ENCODE measurements at regions not wholly inside any gene's neighbourhood (a gene's known extent, or its start where the extent isn't known, plus 50 kb on each side); places are given as distances from the start of the nearest gene placed in this dataset.
"Not testable (repeated sequence)": the region's sequence is repeated elsewhere in the genome, so short reads cannot be mapped to it uniquely, and the experiment has no call there.

- peaks cover 3% of the 10 kb centered on the region for H3K4me1 ChIP-seq (ENCODE audit: control insufficient read depth, low read depth, low read length)
- H3K27me3 ChIP-seq (ENCODE audit: control insufficient read depth, insufficient read depth, low read length): no peaks in the 10 kb centered on the region
- no peak overlapping the region for H3K9ac ChIP-seq (ENCODE audit: low read length)
- no peak overlapping the region for H3K27ac ChIP-seq (ENCODE audit: low read length)
- no peak overlapping the region for H3K4me3 ChIP-seq (ENCODE audit: low read length)
- no peaks in the 10 kb centered on the region for H3K36me3 ChIP-seq (ENCODE audit: control insufficient read depth, low read depth, low read length)
- peaks cover 10% of the 10 kb centered on the region for H3K9me3 ChIP-seq (ENCODE audit: control insufficient read depth, low read depth, low read length)
Measured at GRCh38 chr3:72079369-72079872, 294.5 kb upstream of the PROK2 start.

GRCh38 chr3:72078676-72079368 is 293.9 kb upstream of the PROK2 start:
- H3K4me1 ChIP-seq (ENCODE audit: control insufficient read depth, low read depth, low read length): peaks cover 3% of the 10 kb centered on the region
- H3K9ac ChIP-seq (ENCODE audit: low read length): no peak overlapping the region
- no peaks in the 10 kb centered on the region for H3K27me3 ChIP-seq (ENCODE audit: control insufficient read depth, insufficient read depth, low read length)

GRCh38 chr3:72077473-72078259 is 292.7 kb upstream of the PROK2 start:
- H3K4me1 ChIP-seq (ENCODE audit: control insufficient read depth, low read depth, low read length): peaks cover 3% of the 10 kb centered on the region
- H3K36me3 ChIP-seq (ENCODE audit: control insufficient read depth, low read depth, low read length): no peaks in the 10 kb centered on the region
- no peak overlapping the region for H3K9ac ChIP-seq (ENCODE audit: low read length)
- H3K4me3 ChIP-seq (ENCODE audit: low read length): no peak overlapping the region
- H3K9me3 ChIP-seq (ENCODE audit: control insufficient read depth, low read depth, low read length): peaks cover 10% of the 10 kb centered on the region
- no peaks in the 10 kb centered on the region for H3K27me3 ChIP-seq (ENCODE audit: control insufficient read depth, insufficient read depth, low read length)
- H3K27ac ChIP-seq (ENCODE audit: low read length): no peak overlapping the region

More at GRCh38 chr3:72078676-72079368, 293.9 kb upstream of the PROK2 start:
- Histone ChIP-seq H3K4me3 (ENCODE audit: low read length) (no peak overlapping the region), H3K36me3 (ENCODE audit: control insufficient read depth, low read depth, low read length) (no peaks in the 10 kb centered on the region), H3K27ac (ENCODE audit: low read length) (no peak overlapping the region), H3K9me3 (ENCODE audit: control insufficient read depth, low read depth, low read length) (peaks cover 10% of the 10 kb centered on the region)

- not testable (repeated sequence) for H3K36me3 ChIP-seq (ENCODE audit: control insufficient read depth, low read depth, low read length); H3K9me3 ChIP-seq (ENCODE audit: control insufficient read depth, low read depth, low read length); H3K4me3 ChIP-seq (ENCODE audit: low read length); H3K27me3 ChIP-seq (ENCODE audit: control insufficient read depth, insufficient read depth, low read length); H3K4me1 ChIP-seq (ENCODE audit: control insufficient read depth, low read depth, low read length); H3K27ac ChIP-seq (ENCODE audit: low read length); H3K9ac ChIP-seq (ENCODE audit: low read length)
Measured at GRCh38 chr3:72075848-72076247, 290.9 kb upstream of the PROK2 start.

- H3K27ac ChIP-seq (ENCODE audit: low read length): no peak overlapping the region
- no peaks in the 10 kb centered on the region for H3K36me3 ChIP-seq (ENCODE audit: control insufficient read depth, low read depth, low read length)
- H3K9me3 ChIP-seq (ENCODE audit: control insufficient read depth, low read depth, low read length): peaks cover 10% of the 10 kb centered on the region
- no peaks in the 10 kb centered on the region for H3K27me3 ChIP-seq (ENCODE audit: control insufficient read depth, insufficient read depth, low read length)
- H3K4me3 ChIP-seq (ENCODE audit: low read length): no peak overlapping the region
- H3K4me1 ChIP-seq (ENCODE audit: control insufficient read depth, low read depth, low read length): no peaks in the 10 kb centered on the region
- no peak overlapping the region for H3K9ac ChIP-seq (ENCODE audit: low read length)
Measured at GRCh38 chr3:72071624-72072023, 286.7 kb upstream of the PROK2 start.

GRCh38 chr3:72070005-72070404 is 285.1 kb upstream of the PROK2 start:
- Histone ChIP-seq H3K9ac (ENCODE audit: low read length) (no peak overlapping the region), H3K27ac (ENCODE audit: low read length) (no peak overlapping the region), H3K36me3 (ENCODE audit: control insufficient read depth, low read depth, low read length) (no peaks in the 10 kb centered on the region), H3K4me1 (ENCODE audit: control insufficient read depth, low read depth, low read length) (no peaks in the 10 kb centered on the region), H3K9me3 (ENCODE audit: control insufficient read depth, low read depth, low read length) (peaks cover under 1% of the 10 kb centered on the region), H3K27me3 (ENCODE audit: control insufficient read depth, insufficient read depth, low read length) (no peaks in the 10 kb centered on the region), H3K4me3 (ENCODE audit: low read length) (no peak overlapping the region)

GRCh38 chr3:72069543-72069942 is 284.6 kb upstream of the PROK2 start:
- Histone ChIP-seq H3K9ac (ENCODE audit: low read length) (no peak overlapping the region), H3K4me3 (ENCODE audit: low read length) (no peak overlapping the region), H3K36me3 (ENCODE audit: control insufficient read depth, low read depth, low read length) (no peaks in the 10 kb centered on the region), H3K27me3 (ENCODE audit: control insufficient read depth, insufficient read depth, low read length) (no peaks in the 10 kb centered on the region), H3K9me3 (ENCODE audit: control insufficient read depth, low read depth, low read length) (no peaks in the 10 kb centered on the region), H3K4me1 (ENCODE audit: control insufficient read depth, low read depth, low read length) (no peaks in the 10 kb centered on the region), H3K27ac (ENCODE audit: low read length) (no peak overlapping the region)

- no peaks in the 10 kb centered on the region for H3K27me3 ChIP-seq (ENCODE audit: control insufficient read depth, insufficient read depth, low read length)
- H3K4me3 ChIP-seq (ENCODE audit: low read length): no peak overlapping the region
- H3K4me1 ChIP-seq (ENCODE audit: control insufficient read depth, low read depth, low read length): no peaks in the 10 kb centered on the region
- no peak overlapping the region for H3K27ac ChIP-seq (ENCODE audit: low read length)
- H3K36me3 ChIP-seq (ENCODE audit: control insufficient read depth, low read depth, low read length): no peaks in the 10 kb centered on the region
- no peaks in the 10 kb centered on the region for H3K9me3 ChIP-seq (ENCODE audit: control insufficient read depth, low read depth, low read length)
- no peak overlapping the region for H3K9ac ChIP-seq (ENCODE audit: low read length)
Measured at GRCh38 chr3:72068621-72069020, 283.7 kb upstream of the PROK2 start.

- no peaks in the 10 kb centered on the region for H3K4me1 ChIP-seq (ENCODE audit: control insufficient read depth, low read depth, low read length)
- H3K36me3 ChIP-seq (ENCODE audit: control insufficient read depth, low read depth, low read length): no peaks in the 10 kb centered on the region
- H3K9ac ChIP-seq (ENCODE audit: low read length): no peak overlapping the region
- no peak overlapping the region for H3K27ac ChIP-seq (ENCODE audit: low read length)
- H3K4me3 ChIP-seq (ENCODE audit: low read length): no peak overlapping the region
- no peaks in the 10 kb centered on the region for H3K27me3 ChIP-seq (ENCODE audit: control insufficient read depth, insufficient read depth, low read length)
- H3K9me3 ChIP-seq (ENCODE audit: control insufficient read depth, low read depth, low read length): no peaks in the 10 kb centered on the region
Measured at GRCh38 chr3:72067721-72068120, 282.8 kb upstream of the PROK2 start.

- no peaks in the 10 kb centered on the region for H3K27me3 ChIP-seq (ENCODE audit: control insufficient read depth, insufficient read depth, low read length)
- no peak overlapping the region for H3K9ac ChIP-seq (ENCODE audit: low read length)
- no peaks in the 10 kb centered on the region for H3K9me3 ChIP-seq (ENCODE audit: control insufficient read depth, low read depth, low read length)
- H3K4me3 ChIP-seq (ENCODE audit: low read length): no peak overlapping the region
- H3K27ac ChIP-seq (ENCODE audit: low read length): no peak overlapping the region
- no peaks in the 10 kb centered on the region for H3K36me3 ChIP-seq (ENCODE audit: control insufficient read depth, low read depth, low read length)
- H3K4me1 ChIP-seq (ENCODE audit: control insufficient read depth, low read depth, low read length): no peaks in the 10 kb centered on the region
Measured at GRCh38 chr3:72065872-72066641, 281.1 kb upstream of the PROK2 start.

GRCh38 chr3:72065236-72065635 is 280.3 kb upstream of the PROK2 start:
- Histone ChIP-seq H3K27me3 (ENCODE audit: control insufficient read depth, insufficient read depth, low read length) (no peaks in the 10 kb centered on the region), H3K9me3 (ENCODE audit: control insufficient read depth, low read depth, low read length) (no peaks in the 10 kb centered on the region), H3K9ac (ENCODE audit: low read length) (no peak overlapping the region), H3K4me3 (ENCODE audit: low read length) (no peak overlapping the region), H3K27ac (ENCODE audit: low read length) (no peak overlapping the region), H3K4me1 (ENCODE audit: control insufficient read depth, low read depth, low read length) (no peaks in the 10 kb centered on the region), H3K36me3 (ENCODE audit: control insufficient read depth, low read depth, low read length) (no peaks in the 10 kb centered on the region)
